Thyroid gland (tissue), 4 donors: ENCODE measurements at regions not wholly inside any gene's neighbourhood (a gene's known extent, or its start where the extent isn't known, plus 50 kb on each side); places are given as distances from the start of the nearest gene placed in this dataset.

ENCODE experiments used
- CTCF ChIP-seq, 6 experiments: fragments of 200-600 bp in 3 of 6; fragments of 450-650 bp in 3 of 6; sonication (generic) in 3 of 6; IDR thresholded peaks; one replicate each; pipeline ENCODE4 v1.5.1; 2016 to 2019; ENCODE audit warnings: antibody characterized with exemption in 6 of 6, mild to moderate bottlenecking in 2 of 6, inconsistent platforms in 1 of 6, moderate library complexity in 1 of 6
- POLR2A ChIP-seq, 2 donors: fragments of 450-650 bp; IDR thresholded peaks; one replicate each; pipeline ENCODE4 v1.6.1; 2017; ENCODE audit warnings: antibody characterized with exemption in 2 of 2, mild to moderate bottlenecking in 2 of 2, moderate library complexity in 1 of 2

GRCh38 chr3:98651780-98652077 is 58.3 kb upstream of the CPOX start:
- no peak for TF ChIP-seq POLR2A (IDR thresholded peaks at IDR 0.05)
- no peak for TF ChIP-seq CTCF (IDR thresholded peaks at IDR 0.05)
